NCI-H526 (cell line): ENCODE measurements at regions not wholly inside any gene's neighbourhood (a gene's known extent, or its start where the extent isn't known, plus 50 kb on each side); places are given as distances from the start of the nearest gene placed in this dataset.
"Not testable (repeated sequence)": the region's sequence is repeated elsewhere in the genome, so short reads cannot be mapped to it uniquely, and the experiment has no call there.

ENCODE experiments used
- DNase-seq, 2 experiments: peaks; one replicate each; lab custom pipeline; 2025; lab: John Stamatoyannopoulos, UW

DNA sequence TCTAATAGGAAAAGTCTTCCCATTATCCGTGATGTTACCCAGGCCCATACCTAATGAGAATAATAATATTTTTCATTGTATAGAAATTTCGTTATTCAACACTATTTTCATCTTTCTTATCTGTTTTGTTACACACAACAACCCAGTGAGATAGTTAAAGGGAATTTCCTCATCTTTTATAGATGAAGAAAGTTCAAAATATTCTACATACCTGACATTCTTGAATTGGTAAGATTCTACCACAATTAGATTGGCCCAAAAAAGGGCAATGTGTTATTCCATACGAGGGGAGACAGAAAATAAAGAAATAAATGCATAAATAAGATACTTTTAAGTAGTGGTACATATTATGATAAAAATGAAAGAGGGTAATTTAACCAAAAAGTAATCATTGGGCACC, 405.5 kb upstream of the ADAMTS5 start:
- DNase-seq, result no peak

DNA sequence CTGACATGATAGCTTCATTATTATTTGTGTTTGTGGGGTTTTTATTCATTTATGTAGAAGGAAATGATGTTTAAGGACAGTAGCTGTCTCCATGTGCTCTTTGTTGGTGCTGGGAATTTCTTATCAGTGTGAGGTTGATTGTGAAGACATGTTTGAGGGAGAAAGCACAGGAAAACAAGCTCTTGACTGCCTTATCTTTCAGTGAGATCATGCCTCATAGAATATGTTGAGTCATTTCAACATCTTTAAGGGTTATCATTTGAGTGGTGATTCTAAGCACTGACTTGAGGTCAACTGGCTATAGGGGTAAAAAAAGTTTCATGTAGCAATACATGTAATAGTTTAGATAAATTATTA, 405.1 kb upstream of the ADAMTS5 start:
- no peak for DNase-seq

- DNase-seq, result no peak
Measured at GRCh38 chr21:27371115-27371974, 404.5 kb upstream of the ADAMTS5 start.

GRCh38 chr21:27369978-27370571, 403.2 kb upstream of the ADAMTS5 start:
- no peak for DNase-seq

GRCh38 chr21:27369234-27369633, 402.3 kb upstream of the ADAMTS5 start:
- no peak for DNase-seq

DNA sequence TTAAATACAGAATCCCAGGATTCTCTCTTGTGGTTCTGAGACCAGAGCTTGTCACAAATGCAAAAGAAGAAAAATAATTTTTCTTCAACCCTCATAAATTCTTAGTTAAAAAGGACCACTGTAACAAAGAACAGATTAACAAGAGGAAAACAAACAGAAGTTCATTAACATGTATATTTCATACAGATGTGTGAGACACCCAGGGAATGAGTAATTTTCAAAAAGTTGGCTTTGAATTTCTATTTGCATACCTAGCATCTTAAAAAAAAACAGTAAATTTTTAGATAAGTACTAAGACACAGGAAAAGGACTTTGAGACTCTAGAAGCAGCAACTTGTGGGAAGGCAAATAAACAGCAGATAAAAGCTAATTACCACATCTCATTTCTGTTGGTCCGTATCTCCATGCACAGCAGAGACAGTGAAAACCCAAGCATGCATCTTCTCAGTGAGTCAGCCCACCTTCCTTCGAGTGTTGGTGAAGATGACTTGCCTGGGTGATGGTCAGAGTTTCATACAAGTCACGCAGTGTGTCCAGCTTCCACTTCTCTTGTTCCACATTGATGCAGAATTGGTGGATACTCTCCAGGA, 399.9 kb upstream of the ADAMTS5 start:
- no peak for DNase-seq

- no peak for DNase-seq
Measured at GRCh38 chr21:27366036-27366435, 399.1 kb upstream of the ADAMTS5 start.

- DNase-seq, result no peak
Measured at GRCh38 chr21:27365394-27365793, 398.5 kb upstream of the ADAMTS5 start.

DNA sequence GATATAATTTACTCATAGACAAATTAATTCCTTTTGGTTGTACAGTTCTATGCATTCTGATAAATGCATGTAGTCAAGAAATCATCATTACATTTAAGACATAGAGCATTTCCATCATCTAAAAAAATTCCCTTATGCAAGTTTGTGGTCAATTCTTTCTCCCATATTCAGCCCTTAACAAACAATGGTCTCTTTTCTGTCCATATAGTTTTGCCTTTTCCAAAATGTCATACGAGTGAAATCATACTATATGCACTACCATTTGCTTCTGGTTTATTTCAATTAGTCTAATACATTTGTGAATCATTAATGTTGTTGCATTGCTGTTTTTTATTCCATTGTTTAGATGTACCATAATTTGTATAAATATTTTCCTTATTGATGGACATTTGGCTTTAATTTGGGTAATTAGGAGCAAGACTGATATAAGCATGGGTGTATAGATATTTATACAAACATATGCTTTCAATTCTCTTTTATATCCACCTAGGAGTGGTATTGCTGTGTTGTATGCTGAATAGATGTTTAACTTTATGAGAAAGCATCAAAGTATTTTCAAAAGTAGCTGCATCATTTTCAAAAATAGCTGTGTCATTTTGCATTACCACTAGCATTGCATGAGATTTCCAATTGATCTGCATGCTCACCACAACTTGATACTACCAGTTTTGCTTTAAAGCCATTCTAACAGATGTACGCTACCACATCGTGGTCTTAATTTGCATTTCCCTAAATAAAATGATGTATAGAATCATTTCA, 397.0 kb upstream of the ADAMTS5 start:
- DNase-seq, result no peak

DNA sequence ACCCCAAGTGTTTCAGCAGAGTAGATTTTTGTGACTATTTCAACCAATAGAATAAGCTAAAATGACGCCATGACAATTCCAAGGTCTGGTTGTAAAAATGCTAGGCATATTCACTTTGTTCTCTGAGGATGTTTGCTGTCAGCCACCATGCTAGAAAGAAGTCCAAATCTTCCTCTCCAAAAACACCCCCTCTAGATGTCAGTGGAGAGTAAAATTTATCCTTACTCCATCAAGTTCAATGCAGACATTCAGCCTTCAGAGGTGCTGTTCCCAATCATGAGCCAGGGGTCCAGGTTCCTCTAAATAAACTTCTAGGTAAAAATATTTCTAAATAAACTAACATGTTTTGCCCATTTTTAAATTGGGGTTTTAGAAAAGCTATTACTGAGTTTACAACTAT, 395.4 kb upstream of the ADAMTS5 start:
- no peak for DNase-seq

DNA sequence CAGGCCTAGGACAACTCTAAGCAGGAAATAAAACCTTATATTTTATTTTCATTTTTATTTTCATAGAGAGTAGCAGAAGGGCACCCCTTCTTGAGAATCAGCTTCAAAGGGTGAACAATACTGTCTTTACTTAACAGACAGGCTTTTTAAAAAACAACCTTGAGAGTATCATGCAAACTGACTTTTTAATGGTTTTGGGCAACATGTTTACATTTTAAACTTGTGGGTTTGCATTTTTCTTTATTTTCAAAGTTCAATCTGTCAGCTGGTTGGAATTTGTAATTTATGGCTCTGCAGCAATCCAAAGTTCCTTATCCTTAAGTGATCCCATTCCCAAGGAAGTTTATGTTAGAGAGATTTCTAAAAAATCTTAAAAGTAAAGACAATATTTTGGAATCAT, 392.3 kb upstream of the ADAMTS5 start:
- DNase-seq, result no peak

DNA sequence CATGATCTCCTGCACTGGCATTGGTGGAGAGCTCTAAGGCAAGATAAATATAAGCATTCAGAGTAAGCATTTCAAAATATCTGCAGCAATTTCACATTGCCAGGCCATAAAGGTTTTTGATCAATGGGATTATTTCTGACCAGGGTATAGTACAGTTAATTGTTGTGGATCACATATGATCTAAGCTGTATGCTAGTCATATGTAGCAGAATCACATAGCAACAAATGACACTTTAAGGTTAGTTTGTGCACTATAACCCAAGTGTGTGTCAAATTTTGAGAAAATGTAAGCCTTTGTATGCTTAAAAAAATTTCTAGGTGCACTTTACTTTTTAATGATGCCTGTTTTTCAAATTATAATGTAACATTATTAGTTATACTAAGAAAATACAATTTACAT, 386.0 kb upstream of the ADAMTS5 start:
- DNase-seq, result no peak

GRCh38 chr21:27346041-27346448, 379.2 kb upstream of the ADAMTS5 start:
- no peak for DNase-seq

- DNase-seq, result no peak
Measured at GRCh38 chr21:27339902-27340301, 373.0 kb upstream of the ADAMTS5 start.

GRCh38 chr21:27338007-27338406, 371.1 kb upstream of the ADAMTS5 start:
- DNase-seq, result not testable (repeated sequence)

GRCh38 chr21:27333096-27333495, 366.2 kb upstream of the ADAMTS5 start:
- no peak for DNase-seq

- DNase-seq, result no peak
Measured at GRCh38 chr21:27329255-27329851, 362.5 kb upstream of the ADAMTS5 start.

DNA sequence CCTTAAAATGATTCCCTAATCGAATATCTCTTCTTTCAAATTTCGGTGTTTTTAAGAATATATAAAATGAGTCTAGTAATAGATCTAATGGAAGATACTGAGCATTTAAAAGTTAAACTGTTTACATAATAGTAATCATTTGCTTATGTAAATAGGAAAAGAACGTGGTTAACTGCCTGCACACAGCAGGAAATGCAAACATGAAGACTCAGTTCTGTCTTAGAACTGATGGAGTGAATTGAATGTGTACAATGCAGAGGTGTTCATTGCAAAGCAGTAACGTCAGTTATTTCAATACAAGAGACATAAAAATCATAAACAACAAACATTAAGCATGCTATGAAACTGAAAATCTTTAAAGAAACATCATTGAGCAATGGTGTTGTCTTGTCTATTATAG, 359.4 kb upstream of the ADAMTS5 start:
- DNase-seq, result peak; percentile 2 to 5

- DNase-seq, result no peak
Measured at GRCh38 chr21:27323331-27323730, 356.4 kb upstream of the ADAMTS5 start.

GRCh38 chr21:27321791-27322190, 354.9 kb upstream of the ADAMTS5 start:
- no peak for DNase-seq

GRCh38 chr21:27320868-27321267, 354.0 kb upstream of the ADAMTS5 start:
- DNase-seq, result no peak

DNA sequence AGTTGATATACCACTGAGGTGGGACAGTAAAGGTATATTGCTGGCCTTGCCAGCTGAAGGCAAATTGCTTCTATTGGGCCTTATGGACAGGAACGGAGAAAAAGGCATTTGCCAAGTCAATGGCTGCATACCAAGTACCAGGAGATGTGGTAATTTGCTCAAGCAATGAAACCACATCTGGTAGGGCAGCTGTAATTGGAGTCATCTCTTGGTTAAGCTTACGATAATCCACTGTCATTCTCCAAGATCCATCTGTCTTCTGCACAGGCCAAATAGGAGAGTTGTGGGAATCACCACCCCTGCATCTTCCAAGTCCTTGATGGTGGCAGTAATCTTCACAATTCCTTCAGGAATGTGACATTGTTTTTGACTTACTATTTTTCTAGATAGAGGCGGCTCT, 350.7 kb upstream of the ADAMTS5 start:
- not testable (repeated sequence) for DNase-seq
